ENCODE measurements at regions not wholly inside any gene's neighbourhood (a gene's known extent, or its start where the extent isn't known, plus 50 kb on each side); places are given as distances from the start of the nearest gene placed in this dataset.

GRCh38 chr14:65354715-65355114 is 57.8 kb upstream of the FUT8 start:
- no peak for TF ChIP-seq CTCF (IDR thresholded peaks at IDR 0.05; ENCODE audit: control extremely low read depth, extremely low read depth)
- DNase-seq (no peak), ATAC-seq (ENCODE audit: insufficient read depth, low FRiP score) (no peak)
- WGBS, 2 donors, result 74 to 79% methylated on average over 4 of the region's 4 CpGs
- H3K36me3 ChIP-seq (ENCODE audit: control insufficient read depth in 4 of 4, insufficient read depth in 4 of 4, low read length in 4 of 4), result no peaks in the 10 kb centered on the region
- no peak overlapping the region for H3K9ac ChIP-seq (ENCODE audit: insufficient read depth in 1 of 2, low read length in 2 of 2)
- H3K27me3 ChIP-seq (ENCODE audit: control insufficient read depth in 3 of 3, insufficient read depth in 3 of 3, low read length in 2 of 3), result no peaks in the 10 kb centered on the region
- no peaks in the 10 kb centered on the region for H3K9me3 ChIP-seq (ENCODE audit: control insufficient read depth in 4 of 4, insufficient read depth in 3 of 4, low read length in 3 of 4)
- no peak overlapping the region for H3K4me3 ChIP-seq
- peaks cover 0 to 10% (median 0%) of the 10 kb centered on the region in 5 donors for H3K4me1 ChIP-seq (ENCODE audit: control insufficient read depth in 5 of 5, insufficient read depth in 5 of 5, low read length in 5 of 5)
- no peak overlapping the region for H3K27ac ChIP-seq (ENCODE audit: low read depth in 1 of 2, low read length in 1 of 2)

GRCh38 chr14:65356327-65356836 is 56.1 kb upstream of the FUT8 start:
- Histone ChIP-seq H3K4me1 (ENCODE audit: control insufficient read depth in 5 of 5, insufficient read depth in 5 of 5, low read length in 5 of 5) (peaks cover 0 to 12% (median 0%) of the 10 kb centered on the region in 5 donors), H3K9me3 (ENCODE audit: control insufficient read depth in 4 of 4, insufficient read depth in 3 of 4, low read length in 3 of 4) (no peaks in the 10 kb centered on the region), H3K27me3 (ENCODE audit: control insufficient read depth in 3 of 3, insufficient read depth in 3 of 3, low read length in 2 of 3) (no peaks in the 10 kb centered on the region), H3K27ac (ENCODE audit: low read depth in 1 of 2, low read length in 1 of 2) (no peak overlapping the region), H3K36me3 (ENCODE audit: control insufficient read depth in 4 of 4, insufficient read depth in 4 of 4, low read length in 4 of 4) (no peaks in the 10 kb centered on the region), H3K9ac (ENCODE audit: insufficient read depth in 1 of 2, low read length in 2 of 2) (no peak overlapping the region), H3K4me3 (no peak overlapping the region)
- 69 to 81% methylated on average over 5 of the region's 5 CpGs for WGBS, 2 donors
- peak; percentile 35 for ATAC-seq (ENCODE audit: insufficient read depth, low FRiP score)
- DNase-seq, result no peak
- TF ChIP-seq CTCF (IDR thresholded peaks at IDR 0.05; ENCODE audit: control extremely low read depth, extremely low read depth), result no peak

GRCh38 chr14:65357113-65357512 is 55.4 kb upstream of the FUT8 start:
- H3K9ac ChIP-seq (ENCODE audit: insufficient read depth in 1 of 2, low read length in 2 of 2), result no peak overlapping the region
- H3K9me3 ChIP-seq (ENCODE audit: control insufficient read depth in 4 of 4, insufficient read depth in 3 of 4, low read length in 3 of 4), result no peaks in the 10 kb centered on the region
- no peak for ATAC-seq (ENCODE audit: insufficient read depth, low FRiP score)
- H3K4me3 ChIP-seq, result no peak overlapping the region
- H3K27ac ChIP-seq (ENCODE audit: low read depth in 1 of 2, low read length in 1 of 2), result no peak overlapping the region
- no peaks in the 10 kb centered on the region for H3K36me3 ChIP-seq (ENCODE audit: control insufficient read depth in 4 of 4, insufficient read depth in 4 of 4, low read length in 4 of 4)
- no peak for TF ChIP-seq CTCF (IDR thresholded peaks at IDR 0.05; ENCODE audit: control extremely low read depth, extremely low read depth)
- H3K27me3 ChIP-seq (ENCODE audit: control insufficient read depth in 3 of 3, insufficient read depth in 3 of 3, low read length in 2 of 3), result no peaks in the 10 kb centered on the region
- no peak for DNase-seq
- H3K4me1 ChIP-seq (ENCODE audit: control insufficient read depth in 5 of 5, insufficient read depth in 5 of 5, low read length in 5 of 5), result peaks cover 0 to 12% (median 0%) of the 10 kb centered on the region in 5 donors
- 66 to 76% methylated on average over 2 of the region's 2 CpGs for WGBS, 2 donors

GRCh38 chr14:65357689-65358088 is 54.8 kb upstream of the FUT8 start:
- no peaks in the 10 kb centered on the region for H3K36me3 ChIP-seq (ENCODE audit: control insufficient read depth in 4 of 4, insufficient read depth in 4 of 4, low read length in 4 of 4)
- no peak for TF ChIP-seq CTCF (IDR thresholded peaks at IDR 0.05; ENCODE audit: control extremely low read depth, extremely low read depth)
- peaks cover 0 to 12% (median 0%) of the 10 kb centered on the region in 5 donors for H3K4me1 ChIP-seq (ENCODE audit: control insufficient read depth in 5 of 5, insufficient read depth in 5 of 5, low read length in 5 of 5)
- no peaks in the 10 kb centered on the region for H3K9me3 ChIP-seq (ENCODE audit: control insufficient read depth in 4 of 4, insufficient read depth in 3 of 4, low read length in 3 of 4)
- ATAC-seq (ENCODE audit: insufficient read depth, low FRiP score) (no peak), DNase-seq (no peak)
- no peak overlapping the region for H3K4me3 ChIP-seq
- no peak overlapping the region for H3K9ac ChIP-seq (ENCODE audit: insufficient read depth in 1 of 2, low read length in 2 of 2)
- no peak overlapping the region for H3K27ac ChIP-seq (ENCODE audit: low read depth in 1 of 2, low read length in 1 of 2)
- no peaks in the 10 kb centered on the region for H3K27me3 ChIP-seq (ENCODE audit: control insufficient read depth in 3 of 3, insufficient read depth in 3 of 3, low read length in 2 of 3)

All from lung (tissue), 11 donors.